ENCODE measurements at regions not wholly inside any gene's neighbourhood (a gene's known extent, or its start where the extent isn't known, plus 50 kb on each side); places are given as distances from the start of the nearest gene placed in this dataset.
"Not testable (repeated sequence)": the region's sequence is repeated elsewhere in the genome, so short reads cannot be mapped to it uniquely, and the experiment has no call there.

DNA sequence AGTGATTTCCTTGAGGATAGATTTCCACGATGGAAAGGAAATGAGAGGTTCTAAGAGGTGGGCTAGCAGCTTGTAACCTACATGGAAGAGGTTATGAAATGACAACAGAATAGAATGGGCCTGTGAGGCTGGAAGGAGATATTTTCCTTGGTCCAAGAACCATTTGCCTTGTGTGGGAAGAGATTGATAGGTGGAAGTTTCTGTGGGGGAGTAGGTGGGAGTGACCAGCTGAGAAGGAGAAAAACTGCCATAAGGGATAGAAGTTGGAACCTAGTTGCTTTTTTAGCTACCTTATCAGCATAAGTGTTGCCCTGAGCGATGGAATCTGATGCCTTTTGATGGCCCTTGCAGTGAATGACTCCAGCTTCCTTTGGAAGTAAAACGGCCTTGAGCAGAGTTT is 60.4 kb upstream of the NAA35 start:
- DNase-seq (ENCODE audit: low read depth), result not testable (repeated sequence)

DNA sequence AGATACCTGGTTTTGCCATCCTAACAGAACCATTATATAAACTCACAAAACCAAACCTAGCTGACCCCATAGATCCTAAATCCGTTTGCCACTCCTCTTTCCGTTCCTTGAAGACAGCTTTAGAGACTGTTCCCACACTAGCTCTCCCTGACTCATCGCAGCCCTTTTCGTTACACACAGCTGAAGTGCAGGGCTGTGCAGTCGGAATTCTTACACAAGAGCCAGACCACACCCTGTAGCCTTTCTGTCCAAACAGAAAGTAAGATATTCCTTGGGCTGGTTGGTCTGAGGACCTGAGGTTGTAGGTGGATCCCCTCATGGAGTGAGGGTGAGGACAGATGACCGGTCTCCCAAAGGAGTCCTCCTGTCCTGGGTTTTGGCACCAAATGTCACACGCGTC is 56.7 kb upstream of the NAA35 start:
- no peak for DNase-seq (ENCODE audit: low read depth)

DNA sequence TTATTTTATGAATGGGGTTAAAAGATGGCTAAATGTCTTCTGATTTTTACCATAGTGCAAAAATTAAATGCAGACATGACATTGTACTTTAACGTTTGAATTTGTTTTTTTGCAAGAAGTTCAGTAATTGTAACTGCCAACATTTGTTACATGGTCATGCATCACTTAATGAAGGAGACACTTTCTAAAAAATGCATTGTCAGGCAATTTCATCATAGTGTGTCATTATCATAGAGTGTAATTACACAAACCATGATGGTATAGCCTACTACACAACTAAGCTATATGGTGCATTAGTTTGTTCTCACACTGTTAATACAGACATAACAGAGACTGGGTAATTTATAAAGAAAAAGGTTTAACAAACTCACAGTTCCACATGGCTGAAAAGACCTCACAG is 50.0 kb upstream of the NAA35 start:
- no peak for DNase-seq (ENCODE audit: low read depth)

Measured in T-helper 22 cell (primary cell).